SK-N-SH treated with all-trans-retinoic acid at 6 μM for 48 hours (cell line): ENCODE measurements at regions not wholly inside any gene's neighbourhood (a gene's known extent, or its start where the extent isn't known, plus 50 kb on each side); places are given as distances from the start of the nearest gene placed in this dataset.

ENCODE experiments used
- RARB ChIP-seq: fragments of 250-450 bp; sonication (Bioruptor Pico); IDR thresholded peaks from 2 replicates; pipeline ENCODE4 v1.8.0; 2021; ENCODE audit warnings: mild to moderate bottlenecking, moderate library complexity
- TSHZ2 ChIP-seq: fragments of 250-450 bp; sonication (Bioruptor Pico); IDR thresholded peaks from 2 replicates; pipeline ENCODE4 v1.5.0; 2020; ENCODE audit warnings: mild to moderate bottlenecking, moderate library complexity

GRCh38 chr5:21007781-21008180, 1019.8 kb upstream of the CDH18 start:
- TF ChIP-seq RARB (CRISPR knock-in tag): no peak
- TF ChIP-seq TSHZ2 (CRISPR knock-in tag): no peak
